ENCODE measurements at regions not wholly inside any gene's neighbourhood (a gene's known extent, or its start where the extent isn't known, plus 50 kb on each side); places are given as distances from the start of the nearest gene placed in this dataset.
"Not testable (repeated sequence)": the region's sequence is repeated elsewhere in the genome, so short reads cannot be mapped to it uniquely, and the experiment has no call there.

- DNase-seq: no peak
Observed at GRCh38 chr1:38658883-38659282, 200.7 kb downstream of the RRAGC start.

DNA sequence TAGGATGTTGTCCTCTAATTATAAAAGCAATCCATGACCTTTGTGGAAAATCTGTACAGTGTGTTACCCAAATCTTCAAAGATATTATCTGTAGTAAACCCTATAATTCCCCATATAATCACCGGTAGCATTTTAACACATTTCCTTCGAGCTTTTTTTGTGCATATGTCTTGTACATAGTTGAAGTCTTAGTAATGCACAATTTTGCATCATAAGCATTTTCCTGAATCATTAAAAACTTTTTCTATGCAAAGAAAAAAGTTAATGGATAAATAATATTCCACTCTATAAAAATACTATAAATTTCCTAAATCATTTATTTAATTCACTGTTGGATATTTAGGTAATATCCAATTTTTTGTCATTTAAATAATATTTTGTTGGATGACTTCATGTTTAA is 201.7 kb downstream of the RRAGC start:
- DNase-seq: no peak

DNA sequence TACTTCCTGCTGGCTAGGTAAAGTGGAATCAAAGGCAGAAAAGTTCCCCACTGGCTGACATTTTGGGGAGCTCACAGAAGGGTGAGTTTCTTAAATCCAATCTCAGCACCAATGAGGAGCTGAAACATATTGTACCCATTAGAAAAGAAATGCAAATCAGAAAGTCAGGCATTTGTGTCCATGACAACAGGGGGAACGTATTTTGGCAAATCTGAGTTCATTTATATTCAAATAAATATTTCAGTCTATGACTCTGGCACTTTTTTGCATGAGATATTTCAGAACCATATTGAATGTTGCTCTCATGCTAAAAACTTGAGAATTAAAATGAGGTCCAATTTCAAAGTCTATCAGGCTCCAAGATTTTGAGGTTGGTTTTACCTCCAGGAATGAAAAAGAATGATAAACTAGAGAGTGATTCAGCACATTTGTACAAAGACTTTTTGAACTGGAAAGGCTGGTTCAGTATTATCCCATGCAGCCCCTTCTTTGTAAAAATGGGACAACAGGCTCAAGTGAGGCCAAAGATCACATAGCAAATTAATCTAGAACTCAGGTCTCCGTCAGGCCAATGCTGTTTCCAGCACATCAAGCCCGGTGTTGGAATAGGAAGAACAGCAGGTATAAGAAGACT is 202.2 kb downstream of the RRAGC start:
- no peak for DNase-seq

GRCh38 chr1:38656726-38657125 is 202.8 kb downstream of the RRAGC start:
- no peak for DNase-seq

- no peak for DNase-seq
Observed at GRCh38 chr1:38652217-38652616, 207.4 kb downstream of the RRAGC start.

GRCh38 chr1:38651669-38652068 is 207.9 kb downstream of the RRAGC start:
- no peak for DNase-seq

- DNase-seq: no peak
Observed at GRCh38 chr1:38648417-38648816, 211.2 kb downstream of the RRAGC start.

- not testable (repeated sequence) for DNase-seq
Observed at GRCh38 chr1:38647341-38647740, 212.2 kb downstream of the RRAGC start.

GRCh38 chr1:38644092-38644491 is 215.5 kb downstream of the RRAGC start:
- DNase-seq: no peak

DNA sequence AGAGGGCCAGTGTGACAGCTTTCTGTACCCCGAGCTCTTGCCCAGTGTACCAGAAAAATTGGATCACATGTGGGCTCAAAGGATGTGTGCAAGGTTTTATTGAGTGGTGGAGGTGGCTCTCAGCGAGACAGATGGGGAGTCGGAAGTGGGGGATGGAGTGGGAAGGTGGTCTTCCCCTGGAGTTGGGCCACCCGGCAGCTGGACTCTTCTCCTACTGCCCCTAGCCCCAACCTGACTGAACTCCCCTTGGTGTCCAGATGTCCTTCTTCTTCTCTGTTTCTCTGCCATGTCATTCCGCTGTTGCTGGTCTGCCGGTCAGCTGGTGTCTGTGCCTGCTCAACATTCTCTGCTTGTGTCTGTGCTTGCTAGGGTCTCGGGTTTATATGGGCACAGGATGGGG is 217.9 kb downstream of the RRAGC start:
- DNase-seq: no peak

GRCh38 chr1:38640371-38640770 is 219.2 kb downstream of the RRAGC start:
- DNase-seq: no peak

- DNase-seq: no peak
Observed at GRCh38 chr1:38628241-38628640, 231.3 kb downstream of the RRAGC start.

- DNase-seq: no peak
Observed at GRCh38 chr1:38625939-38626338, 233.6 kb downstream of the RRAGC start.

- no peak for DNase-seq
Observed at GRCh38 chr1:38624336-38625039, 235.1 kb downstream of the RRAGC start.

- DNase-seq: no peak
Observed at GRCh38 chr1:38623529-38623928, 236.0 kb downstream of the RRAGC start.

GRCh38 chr1:38622197-38622596 is 237.4 kb downstream of the RRAGC start:
- no peak for DNase-seq

DNA sequence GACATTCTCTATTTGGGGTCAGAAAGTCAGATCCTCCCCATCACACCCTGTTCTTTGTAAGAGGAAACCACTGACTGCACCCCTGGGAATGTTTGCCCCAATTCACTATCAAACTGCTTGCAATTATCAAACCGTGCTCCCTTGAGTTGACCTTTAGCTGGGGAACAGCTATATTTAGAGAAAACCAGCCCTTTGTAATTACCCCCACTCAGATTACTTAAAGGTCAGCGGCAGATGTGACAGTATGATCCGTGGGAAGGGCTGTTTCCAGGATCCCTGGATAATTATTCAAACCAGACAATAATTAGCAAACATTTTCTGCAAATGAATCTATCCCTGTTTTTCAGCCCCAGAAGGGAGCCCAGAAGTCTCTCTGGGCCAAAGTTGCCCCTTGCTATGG is 242.7 kb downstream of the RRAGC start:
- DNase-seq: no peak

GRCh38 chr1:38615680-38616079 is 243.9 kb downstream of the RRAGC start:
- no peak for DNase-seq

DNA sequence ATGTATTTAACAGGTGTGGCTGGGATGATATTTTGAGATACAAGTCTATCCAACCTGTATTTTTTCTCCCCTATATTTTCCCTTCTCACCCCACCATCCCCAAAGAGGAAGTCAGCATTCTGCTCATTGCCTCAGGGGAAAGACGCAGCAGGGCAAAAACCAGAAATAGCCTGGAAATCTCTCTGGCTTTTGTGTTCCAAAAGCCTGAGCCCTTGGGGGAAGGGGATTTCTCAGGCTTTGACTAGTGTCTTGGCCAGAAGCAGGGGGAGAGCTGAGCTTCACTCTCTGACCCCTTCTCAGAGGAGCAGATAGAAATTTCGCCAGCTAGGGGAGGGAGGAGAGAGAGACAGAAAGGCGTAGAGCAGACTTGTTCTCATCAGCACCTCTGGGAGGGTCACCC is 244.7 kb downstream of the RRAGC start:
- no peak for DNase-seq

DNA sequence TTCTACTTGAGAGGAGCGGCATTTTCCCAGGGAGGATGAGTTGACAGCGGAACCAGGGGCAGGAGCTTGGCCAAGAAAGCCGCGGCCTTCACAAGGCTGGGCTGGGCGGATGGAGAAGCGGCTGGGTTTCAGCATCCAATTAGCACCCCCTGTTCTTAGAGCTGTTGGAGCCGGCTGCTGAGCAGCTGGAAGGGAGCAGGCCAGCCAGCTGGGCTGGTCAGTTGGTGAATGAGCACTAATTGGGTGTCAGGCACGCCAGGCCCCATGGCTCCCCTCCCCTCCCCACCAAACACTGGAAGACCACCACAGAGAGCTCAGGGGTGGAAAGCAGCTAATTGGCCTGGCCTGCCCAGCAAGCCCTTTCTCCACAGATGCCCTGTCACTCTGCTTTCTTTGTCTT is 245.6 kb downstream of the RRAGC start:
- no peak for DNase-seq

DNA sequence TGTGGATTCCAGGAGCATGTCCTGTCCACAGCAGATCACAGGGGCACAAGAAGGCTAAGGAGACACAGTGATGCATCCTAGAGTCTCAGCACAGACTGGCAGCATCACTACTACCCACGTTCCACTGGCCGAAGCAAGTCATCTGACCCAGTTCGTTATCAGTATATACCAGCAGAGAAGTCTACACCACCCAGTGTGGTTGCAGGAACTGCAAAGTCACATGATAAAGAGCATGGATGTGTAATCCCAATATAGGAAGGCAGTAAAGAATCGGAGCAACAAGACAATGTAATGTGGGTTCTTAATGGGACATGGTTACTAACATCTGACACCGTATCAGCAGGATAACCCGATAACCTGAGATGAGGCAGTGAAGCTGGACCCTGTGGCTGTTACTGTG is 246.6 kb downstream of the RRAGC start:
- no peak for DNase-seq

- DNase-seq: no peak
Observed at GRCh38 chr1:38611664-38612211, 247.8 kb downstream of the RRAGC start.

DNA sequence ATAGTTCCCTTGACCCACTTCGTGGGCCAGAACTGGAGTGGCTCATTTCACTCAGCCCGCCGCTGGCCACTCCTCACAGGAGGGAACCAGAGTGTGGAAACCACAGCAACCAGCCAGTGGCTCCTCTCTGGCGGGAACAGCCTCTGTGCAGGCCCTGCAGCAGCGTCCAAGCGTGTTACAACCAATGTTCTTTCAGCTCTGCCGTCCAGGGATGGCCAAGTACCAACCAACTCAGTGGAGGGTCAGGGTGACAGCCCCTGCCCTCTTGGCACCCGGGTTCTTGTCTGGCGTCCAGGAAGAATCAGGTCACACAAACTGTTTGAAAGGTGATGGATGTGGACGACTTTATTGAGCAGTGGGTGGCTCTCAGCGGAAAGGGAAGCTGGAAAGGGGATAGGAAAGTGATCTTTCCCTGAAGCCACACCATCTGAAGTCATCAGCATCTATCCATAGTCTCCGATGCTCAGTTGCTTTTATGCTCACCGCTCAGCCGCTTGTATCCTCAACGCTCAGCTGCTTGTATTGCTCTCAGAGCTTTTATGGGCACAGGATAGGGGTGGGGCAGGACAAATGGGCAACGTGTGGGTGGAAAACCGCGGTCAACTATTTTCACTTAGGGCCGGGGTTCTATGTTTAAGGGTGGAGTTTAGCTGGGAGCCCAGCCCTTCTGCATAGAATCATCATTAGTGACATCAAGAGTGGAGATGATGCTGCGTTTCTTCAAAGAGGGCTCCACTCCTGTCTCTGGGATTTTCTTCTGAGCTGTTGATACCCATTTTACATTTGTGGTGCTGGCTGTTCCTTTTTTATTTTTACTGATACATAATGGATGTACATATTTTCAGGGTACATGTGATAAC is 250.2 kb downstream of the RRAGC start:
- no peak for DNase-seq
